H4 (cell line): ENCODE measurements at regions not wholly inside any gene's neighbourhood (a gene's known extent, or its start where the extent isn't known, plus 50 kb on each side); places are given as distances from the start of the nearest gene placed in this dataset.
"Not testable (repeated sequence)": the region's sequence is repeated elsewhere in the genome, so short reads cannot be mapped to it uniquely, and the experiment has no call there.

Experiments used
- DNase-seq: peaks from one replicate; pipeline ENCODE4 v3.0.0-alpha.2; 2015; ENCODE audit warnings: low spot score

DNA sequence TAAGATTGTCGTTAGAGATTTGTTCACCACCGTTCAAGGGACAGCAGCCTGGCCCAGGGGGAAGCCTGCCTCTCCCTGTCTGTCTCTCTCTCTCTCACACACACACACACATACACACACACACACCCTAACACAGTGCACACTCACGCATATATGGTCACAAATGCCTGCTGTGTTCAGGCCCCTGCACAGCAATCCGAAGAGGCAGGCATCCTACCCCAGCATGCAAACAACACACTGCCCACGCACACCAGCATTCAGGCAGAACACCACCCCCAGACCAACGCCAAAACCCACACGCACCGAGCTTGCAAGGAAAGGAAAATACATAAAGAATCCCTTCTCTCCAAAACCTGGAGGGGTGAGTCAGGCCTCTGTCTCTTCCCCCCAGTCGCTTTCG is 111.6 kb upstream of the FOXD4L5 start:
- DNase-seq, result not testable (repeated sequence)

DNA sequence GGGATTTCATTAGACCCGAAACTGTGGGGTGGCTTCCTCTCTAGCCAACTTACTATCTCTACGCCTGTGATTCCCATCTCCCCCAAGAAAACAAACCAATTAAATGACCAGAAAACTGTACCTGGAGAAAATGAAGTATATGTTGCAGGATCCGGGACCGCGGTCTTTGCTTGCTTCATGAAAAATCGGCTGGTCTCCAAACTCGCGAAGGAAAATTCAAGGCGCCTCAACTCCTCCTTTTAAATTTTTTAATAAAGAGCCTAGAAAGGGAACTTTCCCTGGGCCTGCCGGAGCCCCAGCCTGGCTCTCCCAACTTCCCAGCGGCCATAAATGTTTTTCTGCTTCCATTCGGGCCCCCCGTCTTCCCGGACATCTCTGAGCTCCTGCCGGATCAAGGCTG is 110.8 kb upstream of the FOXD4L5 start:
- DNase-seq, result not testable (repeated sequence)

DNA sequence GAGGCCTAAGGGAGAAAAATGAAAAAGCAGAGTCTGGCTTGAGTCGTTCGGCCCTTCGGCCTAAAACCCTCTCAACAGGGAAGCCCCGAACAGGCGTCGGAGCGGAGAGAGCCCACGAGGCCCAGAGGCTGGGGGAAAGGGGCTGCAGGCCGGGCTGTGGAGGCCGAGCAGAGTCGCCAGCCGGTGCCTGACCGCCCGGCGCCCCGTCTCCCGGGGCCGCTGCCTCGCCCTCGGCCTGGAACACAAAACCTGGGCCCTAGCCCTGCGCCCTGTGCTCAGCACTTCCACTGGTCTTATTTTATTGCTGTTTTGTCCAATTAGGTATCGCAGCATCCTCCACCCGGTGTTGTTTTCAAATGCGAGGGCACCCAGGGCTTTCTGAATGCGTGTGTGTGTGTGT is 110.1 kb upstream of the FOXD4L5 start:
- DNase-seq, result not testable (repeated sequence)

DNA sequence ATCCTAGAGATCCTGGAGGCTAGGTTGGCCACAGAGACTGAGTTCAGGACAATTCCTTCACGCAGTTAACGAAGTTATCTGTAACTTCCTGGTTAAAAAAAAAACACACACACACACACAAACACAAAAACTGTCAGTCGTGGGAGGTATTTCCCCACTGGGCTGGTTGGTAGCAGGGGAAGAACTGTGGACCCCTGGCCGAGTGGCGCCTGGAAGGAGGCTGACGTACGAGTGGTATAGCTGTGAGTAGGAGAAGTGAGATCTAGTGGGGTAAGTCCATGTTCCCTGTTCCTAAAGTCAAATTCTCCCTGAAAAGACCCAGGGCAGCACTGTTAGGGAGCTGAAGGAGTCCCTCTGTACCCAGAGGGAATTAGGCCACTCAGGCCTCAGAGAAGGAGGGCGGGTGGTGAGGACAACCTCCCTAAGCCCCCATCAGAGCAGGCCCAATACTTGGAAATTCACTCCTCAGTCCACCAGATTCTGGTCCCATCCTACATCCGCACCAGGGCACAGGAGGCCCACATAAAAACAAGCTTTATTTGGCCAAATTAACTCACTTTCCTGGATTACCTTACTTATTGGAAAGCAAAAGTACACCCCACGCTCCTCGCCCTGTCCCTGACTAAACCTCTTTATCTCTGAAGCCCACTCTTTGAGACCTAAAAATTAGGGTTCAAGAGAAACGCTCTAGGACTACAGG is 108.3 kb upstream of the FOXD4L5 start:
- DNase-seq, result not testable (repeated sequence)

DNA sequence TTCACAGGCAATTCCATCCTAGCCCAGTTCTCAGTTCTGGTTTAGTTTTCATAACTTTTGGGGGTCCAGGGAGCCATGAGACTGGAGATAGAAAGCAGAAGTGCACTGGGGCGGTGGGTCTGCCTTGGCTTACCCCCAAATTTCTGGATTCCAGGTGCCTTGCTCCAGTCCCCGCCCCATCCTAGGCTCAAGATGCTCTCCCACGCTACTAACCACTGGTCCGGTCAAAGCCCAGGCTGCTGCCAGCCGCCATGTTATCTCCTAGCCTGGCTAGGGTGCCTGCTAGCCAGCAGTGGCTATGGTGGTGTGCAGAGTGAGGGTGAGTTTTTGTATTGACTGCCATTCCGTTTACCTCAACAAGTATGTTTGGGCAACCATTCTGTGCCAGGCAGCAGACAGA is 107.6 kb upstream of the FOXD4L5 start:
- DNase-seq, result not testable (repeated sequence)

DNA sequence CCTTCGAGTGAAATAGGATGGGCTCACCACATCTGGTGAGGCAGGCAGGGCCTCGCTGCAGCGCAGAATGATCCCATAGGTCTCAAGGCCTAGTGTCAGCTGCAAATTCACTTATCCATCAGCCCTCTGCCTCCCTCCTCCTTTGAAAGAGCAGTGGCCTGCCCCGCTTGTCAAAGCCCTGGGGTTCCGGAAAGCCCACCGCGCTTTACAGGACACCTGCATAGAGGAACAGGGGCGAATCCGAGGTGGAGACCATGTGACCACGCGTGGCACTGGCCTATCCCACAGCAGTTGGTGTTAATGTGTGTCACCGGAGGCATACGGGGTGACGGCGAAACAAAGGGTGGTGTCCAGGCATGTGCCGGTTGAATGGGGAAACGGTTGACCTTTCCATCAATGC is 104.7 kb upstream of the FOXD4L5 start:
- not testable (repeated sequence) for DNase-seq

DNA sequence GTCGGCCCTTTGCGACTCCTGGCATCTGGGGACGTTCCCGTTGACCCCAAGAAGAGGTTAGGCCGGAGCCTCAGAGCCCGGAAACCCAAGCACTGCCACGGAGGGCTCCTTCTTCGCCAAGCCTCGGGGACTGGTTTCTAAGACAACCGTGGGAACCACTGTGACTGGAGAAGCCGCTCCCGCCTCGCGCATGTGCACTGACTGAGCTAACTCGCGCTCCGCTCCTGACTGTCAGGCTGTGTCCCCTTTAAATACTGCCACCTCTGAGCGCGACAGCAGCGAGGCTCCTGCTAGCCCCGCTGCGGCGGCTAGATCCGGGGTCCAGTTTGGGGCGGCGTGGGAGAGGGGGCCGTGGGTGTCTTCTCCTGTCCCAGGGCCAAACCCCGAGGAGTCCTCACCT is 104.2 kb upstream of the FOXD4L5 start:
- not testable (repeated sequence) for DNase-seq

- peak; percentile 87 for DNase-seq
Measured at GRCh38 chr9:65386699-65387098, 101.7 kb upstream of the FOXD4L5 start.

GRCh38 chr9:65386191-65386590 is 101.2 kb upstream of the FOXD4L5 start:
- not testable (repeated sequence) for DNase-seq

GRCh38 chr9:65385655-65386024 is 100.6 kb upstream of the FOXD4L5 start:
- not testable (repeated sequence) for DNase-seq

- not testable (repeated sequence) for DNase-seq
Measured at GRCh38 chr9:65384759-65385654, 100.0 kb upstream of the FOXD4L5 start.

GRCh38 chr9:65384066-65384465 is 99.1 kb upstream of the FOXD4L5 start:
- not testable (repeated sequence) for DNase-seq

DNA sequence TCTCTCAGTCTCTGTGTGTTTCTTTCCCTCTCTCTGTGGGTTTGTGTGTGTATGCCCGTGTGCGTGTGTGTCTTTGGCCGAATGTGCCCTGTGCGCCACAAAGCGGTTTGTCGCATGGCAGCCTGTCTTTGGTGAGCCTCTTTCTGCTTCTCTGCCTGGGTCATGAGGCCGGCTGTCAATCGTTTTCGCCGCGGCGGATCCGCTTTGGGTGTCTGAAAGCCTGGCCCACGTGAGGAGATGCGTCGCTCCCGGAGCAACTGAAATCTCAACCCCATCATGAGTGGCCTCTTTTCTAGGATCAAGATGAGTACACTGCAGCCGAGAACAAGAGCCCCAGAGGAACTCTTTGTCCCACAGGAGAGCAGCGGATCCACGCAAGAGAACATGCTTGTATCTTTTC is 98.6 kb upstream of the FOXD4L5 start:
- DNase-seq, result not testable (repeated sequence)

- DNase-seq, result peak; percentile 25
Measured at GRCh38 chr9:65382701-65383318, 97.8 kb upstream of the FOXD4L5 start.
